ENCODE measurements at regions not wholly inside any gene's neighbourhood (a gene's known extent, or its start where the extent isn't known, plus 50 kb on each side); places are given as distances from the start of the nearest gene placed in this dataset.

DNA sequence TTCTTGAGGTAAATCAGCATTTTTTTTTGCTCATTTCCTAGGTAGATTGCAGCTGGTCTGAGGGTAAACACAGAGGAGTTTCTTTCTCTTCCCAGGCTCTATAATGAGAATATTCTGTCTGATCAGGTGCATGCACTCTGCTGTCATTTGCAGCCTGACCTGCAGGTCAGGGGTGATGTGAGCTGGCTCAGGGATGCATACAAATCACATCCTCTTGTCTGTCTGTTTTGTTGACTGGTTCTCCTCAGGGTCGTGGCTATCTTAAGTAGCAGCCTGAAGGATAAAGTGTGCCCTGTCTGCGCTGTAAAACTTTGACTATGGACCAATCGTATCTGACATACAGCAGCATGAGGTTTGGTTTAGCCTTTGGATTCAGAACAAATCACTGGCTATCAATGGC is 183.4 kb upstream of the POU3F2 start:
- TF ChIP-seq POLR2A (IDR thresholded peaks at IDR 0.05; ENCODE audit: low read length) (no peak), GATA1 (IDR thresholded peaks at IDR 0.05; ENCODE audit: low read depth, low read length) (no peak)
